ENCODE measurements at regions not wholly inside any gene's neighbourhood (a gene's known extent, or its start where the extent isn't known, plus 50 kb on each side); places are given as distances from the start of the nearest gene placed in this dataset.

DNA sequence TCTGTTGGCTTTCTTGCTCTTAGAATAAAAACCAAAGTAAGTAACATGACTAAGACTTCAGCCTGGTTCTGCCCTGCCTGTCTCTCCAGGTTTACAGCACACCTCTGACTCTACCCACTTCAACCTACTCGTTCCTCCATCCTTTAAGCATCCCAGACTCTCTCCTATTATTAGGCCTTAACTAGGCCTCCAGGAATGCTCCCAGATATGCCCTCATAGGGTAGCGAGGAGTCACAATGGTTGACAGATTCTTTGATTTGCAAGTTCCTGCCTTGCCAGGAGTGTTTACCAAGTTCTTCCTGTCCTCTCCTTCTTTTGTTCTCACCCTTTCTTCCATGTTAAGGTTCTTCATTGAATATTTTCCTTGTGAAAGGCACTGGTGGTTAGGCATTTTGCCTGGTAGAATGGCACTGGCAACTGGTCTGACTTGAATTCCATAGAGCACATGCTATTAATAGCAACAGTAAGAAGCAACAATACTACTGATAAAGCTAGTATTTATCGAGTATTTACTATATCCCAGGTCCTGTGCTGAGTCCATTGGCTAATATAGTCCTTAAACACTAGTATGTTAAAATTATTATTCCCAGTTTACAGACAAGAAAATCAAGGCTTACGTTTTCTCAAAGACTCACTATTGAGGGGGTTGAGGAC, 327.9 kb upstream of the PRKCQ start:
- intact Hi-C loops (cut with DNase I) = no loop called here
- no peak for DNase-seq
- Histone ChIP-seq H3K4me3 (no peak overlapping the region), H3K36me3 (no peaks in the 10 kb centered on the region), H3K4me1 (peaks cover 0 to 16% (median 7%) of the 10 kb centered on the region in 3 donors), H3K9me3 (no peaks in the 10 kb centered on the region), H3K27ac (no peak overlapping the region), H3K27me3 (peaks cover 0 to 7% (median 0%) of the 10 kb centered on the region in 4 donors)
- TF ChIP-seq CTCF (IDR thresholded peaks at IDR 0.05) (no peak), POLR2A (IDR thresholded peaks at IDR 0.05) (no peak)
- whole genome bisulfite sequencing, 2 donors = 67 to 71% methylated on average over 4 of the region's 4 CpGs

DNA sequence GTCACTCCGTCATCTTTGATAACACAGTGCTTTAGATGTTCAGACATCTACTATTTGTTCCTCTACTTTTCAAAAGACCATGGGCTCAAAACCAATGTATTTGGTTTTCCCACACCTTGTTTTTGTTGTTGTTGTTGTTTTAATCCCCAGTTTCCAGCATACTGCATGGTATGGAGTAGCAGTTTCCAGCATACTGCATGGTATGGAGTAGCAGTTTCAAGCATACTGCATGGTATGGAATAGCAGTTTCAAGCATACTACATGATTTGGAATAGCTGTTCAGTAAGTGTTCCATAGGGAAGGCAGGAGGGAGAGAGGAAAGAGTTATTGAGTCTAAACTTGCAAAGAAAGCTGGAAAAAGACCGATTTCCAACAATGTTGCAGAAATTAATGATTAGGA, 314.3 kb upstream of the PRKCQ start:
- intact Hi-C loops (cut with DNase I) = no loop called here
- no peak for DNase-seq

GRCh38 chr10:6892864-6893263, 312.8 kb upstream of the PRKCQ start:
- no peaks in the 10 kb centered on the region for H3K9me3 ChIP-seq
- TF ChIP-seq CTCF (IDR thresholded peaks at IDR 0.05) (no peak), POLR2A (IDR thresholded peaks at IDR 0.05) (no peak)
- intact Hi-C loops (cut with DNase I) = no loop called here
- H3K4me1 ChIP-seq = no peaks in the 10 kb centered on the region
- no peak overlapping the region for H3K4me3 ChIP-seq
- DNase-seq = no peak
- no peak overlapping the region for H3K27ac ChIP-seq
- 82 to 85% methylated on average over 2 of the region's 2 CpGs for WGBS, 2 donors
- no peaks in the 10 kb centered on the region for H3K36me3 ChIP-seq
- H3K27me3 ChIP-seq = no peaks in the 10 kb centered on the region

More for the DNA sequence above, 314.3 kb upstream of the PRKCQ start:
- H3K9me3 ChIP-seq = no peaks in the 10 kb centered on the region
- H3K27ac ChIP-seq = no peak overlapping the region
- TF ChIP-seq CTCF (IDR thresholded peaks at IDR 0.05) (no peak), POLR2A (IDR thresholded peaks at IDR 0.05) (no peak)
- no peaks in the 10 kb centered on the region for H3K36me3 ChIP-seq
- H3K27me3 ChIP-seq = no peaks in the 10 kb centered on the region
- H3K4me3 ChIP-seq = no peak overlapping the region
- H3K4me1 ChIP-seq = no peaks in the 10 kb centered on the region
- 79 to 95% methylated on average over 2 of the region's 2 CpGs for WGBS, 2 donors

GRCh38 chr10:6891924-6892323, 311.8 kb upstream of the PRKCQ start:
- H3K27me3 ChIP-seq = no peaks in the 10 kb centered on the region
- H3K27ac ChIP-seq = no peak overlapping the region
- H3K9me3 ChIP-seq = no peaks in the 10 kb centered on the region
- no peaks in the 10 kb centered on the region for H3K4me1 ChIP-seq
- H3K36me3 ChIP-seq = no peaks in the 10 kb centered on the region
- DNase-seq = no peak
- WGBS, 2 donors = 62 to 89% methylated on average over 2 to 4 of the region's 4 CpGs
- intact Hi-C loops (cut with DNase I) = no loop called here
- H3K4me3 ChIP-seq = no peak overlapping the region
- no peak for TF ChIP-seq POLR2A (IDR thresholded peaks at IDR 0.05)
- TF ChIP-seq CTCF (IDR thresholded peaks at IDR 0.05) = no peak

- no peaks in the 10 kb centered on the region for H3K36me3 ChIP-seq
- TF ChIP-seq CTCF (IDR thresholded peaks at IDR 0.05) (no peak), POLR2A (IDR thresholded peaks at IDR 0.05) (no peak)
- no peaks in the 10 kb centered on the region for H3K4me1 ChIP-seq
- no peak for DNase-seq
- 67 to 94% methylated on average over 3 of the region's 3 CpGs for WGBS, 2 donors
- intact Hi-C loops (cut with DNase I) = no loop called here
- H3K27me3 ChIP-seq = no peaks in the 10 kb centered on the region
- no peak overlapping the region for H3K4me3 ChIP-seq
- no peak overlapping the region for H3K27ac ChIP-seq
- H3K9me3 ChIP-seq = no peaks in the 10 kb centered on the region
Measured at GRCh38 chr10:6889718-6890117, 309.6 kb upstream of the PRKCQ start.

All from esophagus squamous epithelium (tissue), 5 donors.